ENCODE measurements at regions not wholly inside any gene's neighbourhood (a gene's known extent, or its start where the extent isn't known, plus 50 kb on each side); places are given as distances from the start of the nearest gene placed in this dataset.

- H3K4me3 ChIP-seq (ENCODE audit: low read depth, poor library complexity, severe bottlenecking), result no peak overlapping the region
- TF ChIP-seq POLR2A (IDR thresholded peaks at IDR 0.05) (no peak), CTCF (IDR thresholded peaks at IDR 0.05) (no peak)
- intact Hi-C loops (cut with DNase I; ENCODE audit: low total_unique reads), result no loop called here
- whole genome bisulfite sequencing, 2 donors, result 33 to 41% methylated on average over 1 of the region's 1 CpG
- no peak for DNase-seq (ENCODE audit: low spot score in 2 of 2)
Measured at GRCh38 chr17:52758481-52758880, 600.0 kb upstream of the CA10 start.

- no peak overlapping the region for H3K4me3 ChIP-seq (ENCODE audit: low read depth, poor library complexity, severe bottlenecking)
- intact Hi-C loops (cut with DNase I; ENCODE audit: low total_unique reads), result no loop called here
- TF ChIP-seq CTCF (IDR thresholded peaks at IDR 0.05), result no peak
- no peak for TF ChIP-seq POLR2A (IDR thresholded peaks at IDR 0.05)
- no peak for DNase-seq (ENCODE audit: low spot score in 2 of 2)
Measured at GRCh38 chr17:52756746-52757145, 598.2 kb upstream of the CA10 start.

- intact Hi-C loops (cut with DNase I; ENCODE audit: low total_unique reads), result no loop called here
Measured at GRCh38 chr17:52754838-52755237, 596.3 kb upstream of the CA10 start.

GRCh38 chr17:52751051-52751450 is 592.5 kb upstream of the CA10 start:
- no peak for DNase-seq (ENCODE audit: low spot score in 2 of 2)
- 47% methylated on average over 3 of the region's 3 CpGs; no CpG with 5 or more reads in 1 of the 2 donors for WGBS, 2 donors
- intact Hi-C loops (cut with DNase I; ENCODE audit: low total_unique reads), result no loop called here

More at GRCh38 chr17:52754838-52755237, 596.3 kb upstream of the CA10 start:
- no peak for DNase-seq (ENCODE audit: low spot score in 2 of 2)
- WGBS, 2 donors, result 60 to 70% methylated on average over 4 of the region's 4 CpGs
- H3K4me3 ChIP-seq (ENCODE audit: low read depth, poor library complexity, severe bottlenecking), result no peak overlapping the region
- TF ChIP-seq POLR2A (IDR thresholded peaks at IDR 0.05), result no peak
- no peak for TF ChIP-seq CTCF (IDR thresholded peaks at IDR 0.05)

GRCh38 chr17:52744179-52744578 is 585.7 kb upstream of the CA10 start:
- 63 to 70% methylated on average over 3 of the region's 3 CpGs for WGBS, 2 donors
- no peak for TF ChIP-seq CTCF (IDR thresholded peaks at IDR 0.05)
- no peak for TF ChIP-seq POLR2A (IDR thresholded peaks at IDR 0.05)
- DNase-seq (ENCODE audit: low spot score in 2 of 2), result no peak
- no peak overlapping the region for H3K4me3 ChIP-seq (ENCODE audit: low read depth, poor library complexity, severe bottlenecking)
- intact Hi-C loops (cut with DNase I; ENCODE audit: low total_unique reads), result no loop called here

More at GRCh38 chr17:52751051-52751450, 592.5 kb upstream of the CA10 start:
- no peak overlapping the region for H3K4me3 ChIP-seq (ENCODE audit: low read depth, poor library complexity, severe bottlenecking)
- TF ChIP-seq POLR2A (IDR thresholded peaks at IDR 0.05), result no peak
- TF ChIP-seq CTCF (IDR thresholded peaks at IDR 0.05), result no peak

GRCh38 chr17:52740006-52740405 is 581.5 kb upstream of the CA10 start:
- WGBS, 2 donors, result 90 to 92% methylated on average over 2 of the region's 2 CpGs
- no peak for TF ChIP-seq POLR2A (IDR thresholded peaks at IDR 0.05)
- no peak for TF ChIP-seq CTCF (IDR thresholded peaks at IDR 0.05)
- intact Hi-C loops (cut with DNase I; ENCODE audit: low total_unique reads), result no loop called here
- DNase-seq (ENCODE audit: low spot score in 2 of 2), result no peak
- H3K4me3 ChIP-seq (ENCODE audit: low read depth, poor library complexity, severe bottlenecking), result no peak overlapping the region
